ENCODE measurements at regions not wholly inside any gene's neighbourhood (a gene's known extent, or its start where the extent isn't known, plus 50 kb on each side); places are given as distances from the start of the nearest gene placed in this dataset.

DNA sequence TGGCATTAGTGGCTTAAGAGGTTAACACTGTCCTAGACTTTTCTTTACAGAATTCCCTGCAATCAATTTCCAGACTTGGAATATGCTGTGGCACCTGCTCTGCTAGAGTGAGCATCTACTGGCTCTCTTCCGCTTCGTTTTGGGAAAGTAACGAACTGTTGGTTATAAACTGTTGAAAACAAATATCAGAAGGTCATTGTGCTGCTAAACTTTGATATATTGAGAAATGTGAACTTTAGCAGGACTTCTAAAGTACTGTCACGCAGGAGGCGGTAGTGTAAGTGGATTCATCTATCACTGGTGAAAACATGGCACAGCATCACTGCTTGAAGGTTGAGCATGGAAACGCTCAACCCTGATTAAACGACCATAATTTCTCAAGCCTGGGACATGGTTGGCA lies 348.9 kb downstream of the FLRT2 start:
- in situ Hi-C loops (cut with MboI; ENCODE audit: low sequenced_read_pairs), result no loop called here
- H3K9me3 ChIP-seq (ENCODE audit: control insufficient read depth, insufficient read depth, low read length), result no peaks in the 10 kb centered on the region

More for the DNA sequence above, 348.9 kb downstream of the FLRT2 start:
- no TSS peak for BruUV-seq (replicated peaks)
- Histone ChIP-seq H4K5ac (ENCODE audit: low read depth, low read length) (no peak overlapping the region), H3K4ac (ENCODE audit: low read depth, low read length) (no peak overlapping the region), H2BK15ac (ENCODE audit: low read depth, low read length) (no peak overlapping the region), H3K18ac (ENCODE audit: low read depth, low read length) (no peak overlapping the region), H3K4me1 (ENCODE audit: control insufficient read depth, insufficient read depth, low read length) (no peaks in the 10 kb centered on the region), H3K14ac (replicated peaks; ENCODE audit: low read depth, low read length) (no peak overlapping the region), H2AK9ac (replicated peaks; ENCODE audit: low read depth, low read length, poor library complexity) (no peak overlapping the region), H4K8ac (ENCODE audit: low read depth in 2 of 2, low read length in 2 of 2) (no peak overlapping the region), H3K36me3 (ENCODE audit: control insufficient read depth, insufficient read depth, low read length) (no peaks in the 10 kb centered on the region), H2BK5ac (ENCODE audit: low read depth, low read length, poor library complexity, severe bottlenecking) (no peak overlapping the region), H2BK120ac (ENCODE audit: low read depth, low read length) (no peak overlapping the region), H3K56ac (ENCODE audit: extremely low read depth, insufficient read depth, low read length) (no peak overlapping the region), H3K4me3 (ENCODE audit: insufficient read depth, low read depth, low read length) (no peak overlapping the region), H3K27me3 (ENCODE audit: control insufficient read depth, insufficient read depth, low read length) (no peaks in the 10 kb centered on the region), H4K20me1 (ENCODE audit: insufficient read depth, low read length) (no peaks in the 10 kb centered on the region), H2AK5ac (ENCODE audit: low read depth, low read length) (no peak overlapping the region), H2BK20ac (ENCODE audit: low read depth, low read length) (no peak overlapping the region), H3K4me2 (ENCODE audit: low read depth, low read length) (no peak overlapping the region), H2AFZ (replicated peaks; ENCODE audit: low read length, poor library complexity) (no peak overlapping the region), H3K9me1 (ENCODE audit: insufficient read depth, low read length) (no peaks in the 10 kb centered on the region), H3K9ac (ENCODE audit: low read depth, low read length) (no peak overlapping the region), H3K79me1 (ENCODE audit: low read depth in 1 of 2, low read length in 2 of 2) (no peaks in the 10 kb centered on the region), H3K27ac (ENCODE audit: insufficient read depth, low read length) (no peak overlapping the region), H3K23ac (ENCODE audit: low read depth, low read length) (no peak overlapping the region), H4K91ac (ENCODE audit: insufficient read depth, low read depth, low read length) (no peak overlapping the region)
- no peak for DNase-seq
- no peak for ATAC-seq (ENCODE audit: low read depth)
- ChIA-PET CTCF (interaction anchor here (0.6 kb wide), 1 partner anchor 312 kb away, joined by 3 read pairs; no protein-coding TSS in a partner anchor), POLR2A (ENCODE audit: unreplicated experiment) (no interaction called here)
- intact Hi-C loops (cut with micrococcal nuclease), result no loop called here
- TF ChIP-seq CHD1 (IDR thresholded peaks at IDR 0.05; ENCODE audit: low read depth, low read length) (no peak), RFX5 (IDR thresholded peaks at IDR 0.05; ENCODE audit: low read depth, low read length) (no peak), MAFK (IDR thresholded peaks at IDR 0.05; ENCODE audit: low read depth, low read length) (no peak), RCOR1 (IDR thresholded peaks at IDR 0.05; ENCODE audit: insufficient replicate concordance, low read length) (no peak), FOS (IDR thresholded peaks at IDR 0.05; ENCODE audit: low read depth, low read length) (no peak)
- TF ChIP-seq, protein P1, sequence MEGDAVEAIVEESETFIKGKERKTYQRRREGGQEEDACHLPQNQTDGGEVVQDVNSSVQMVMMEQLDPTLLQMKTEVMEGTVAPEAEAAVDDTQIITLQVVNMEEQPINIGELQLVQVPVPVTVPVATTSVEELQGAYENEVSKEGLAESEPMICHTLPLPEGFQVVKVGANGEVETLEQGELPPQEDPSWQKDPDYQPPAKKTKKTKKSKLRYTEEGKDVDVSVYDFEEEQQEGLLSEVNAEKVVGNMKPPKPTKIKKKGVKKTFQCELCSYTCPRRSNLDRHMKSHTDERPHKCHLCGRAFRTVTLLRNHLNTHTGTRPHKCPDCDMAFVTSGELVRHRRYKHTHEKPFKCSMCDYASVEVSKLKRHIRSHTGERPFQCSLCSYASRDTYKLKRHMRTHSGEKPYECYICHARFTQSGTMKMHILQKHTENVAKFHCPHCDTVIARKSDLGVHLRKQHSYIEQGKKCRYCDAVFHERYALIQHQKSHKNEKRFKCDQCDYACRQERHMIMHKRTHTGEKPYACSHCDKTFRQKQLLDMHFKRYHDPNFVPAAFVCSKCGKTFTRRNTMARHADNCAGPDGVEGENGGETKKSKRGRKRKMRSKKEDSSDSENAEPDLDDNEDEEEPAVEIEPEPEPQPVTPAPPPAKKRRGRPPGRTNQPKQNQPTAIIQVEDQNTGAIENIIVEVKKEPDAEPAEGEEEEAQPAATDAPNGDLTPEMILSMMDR (conservative IDR thresholded peaks at IDR 0.05; ENCODE audit: low read depth, low read length), result no peak
- TF ChIP-seq, protein P2, sequence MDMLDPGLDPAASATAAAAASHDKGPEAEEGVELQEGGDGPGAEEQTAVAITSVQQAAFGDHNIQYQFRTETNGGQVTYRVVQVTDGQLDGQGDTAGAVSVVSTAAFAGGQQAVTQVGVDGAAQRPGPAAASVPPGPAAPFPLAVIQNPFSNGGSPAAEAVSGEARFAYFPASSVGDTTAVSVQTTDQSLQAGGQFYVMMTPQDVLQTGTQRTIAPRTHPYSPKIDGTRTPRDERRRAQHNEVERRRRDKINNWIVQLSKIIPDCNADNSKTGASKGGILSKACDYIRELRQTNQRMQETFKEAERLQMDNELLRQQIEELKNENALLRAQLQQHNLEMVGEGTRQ (IDR thresholded peaks at IDR 0.05; ENCODE audit: low read depth, low read length), result no peak
- 80% methylated on average over 5 of the region's 7 CpGs; no CpG with 5 or more reads in 1 of the 2 experiments for WGBS, 2 experiments (ENCODE audit: extremely low coverage in 2 of 2, insufficient read length in 1 of 2)
- dilution Hi-C loops (cut with HindIII; ENCODE audit: low sequenced_read_pairs, unreplicated experiment), result no loop called here

All from IMR-90 (cell line).